ENCODE measurements at regions not wholly inside any gene's neighbourhood (a gene's known extent, or its start where the extent isn't known, plus 50 kb on each side); places are given as distances from the start of the nearest gene placed in this dataset.

DNA sequence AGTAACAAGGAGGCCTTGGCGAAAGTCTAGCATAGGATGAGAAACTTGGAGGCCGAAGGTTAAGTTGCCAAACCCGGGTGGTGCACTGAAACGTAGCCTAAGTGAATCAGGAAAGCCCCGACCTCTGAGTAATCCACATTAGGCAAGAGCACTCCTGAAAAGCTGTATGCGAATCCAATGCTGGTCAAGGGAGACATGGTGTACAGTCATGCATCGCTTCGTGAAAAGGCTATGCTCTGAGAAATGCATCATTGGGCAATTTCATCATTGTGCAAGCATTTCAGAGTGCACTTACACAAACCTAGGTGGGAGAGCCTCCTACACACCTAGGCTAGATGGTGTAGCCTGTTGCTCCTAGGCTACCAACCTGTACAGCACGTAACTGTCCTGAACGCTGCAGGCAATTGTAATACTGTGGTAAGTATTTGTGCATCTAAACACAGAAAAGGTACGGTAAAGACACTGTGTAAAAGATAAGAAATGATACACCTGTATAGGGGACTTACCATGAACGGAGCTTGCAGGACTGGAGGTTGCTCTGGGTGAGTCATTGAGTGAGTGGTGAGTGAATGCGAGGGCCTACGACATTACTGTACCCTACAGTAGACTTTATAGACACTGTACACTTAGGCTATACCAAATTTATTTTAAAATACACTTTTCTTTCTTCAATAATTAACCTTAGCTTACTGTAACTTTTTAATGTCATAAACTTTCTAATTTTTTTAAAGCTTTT, 222.5 kb downstream of the SHQ1 start:
- Histone ChIP-seq H3K36me3 (ENCODE audit: insufficient read depth) (no peaks in the 10 kb centered on the region), H3K9ac (no peak overlapping the region), H3K4me2 (no peak overlapping the region), H2AFZ (ENCODE audit: low read depth) (no peak overlapping the region), H3K4me1 (ENCODE audit: low read depth, poor library complexity, severe bottlenecking) (no peaks in the 10 kb centered on the region), H3K79me2 (ENCODE audit: insufficient read depth, low read depth) (no peaks in the 10 kb centered on the region), H3K4me3 (IDR thresholded peaks at IDR 0.05; ENCODE audit: insufficient read depth, low read depth, low read length) (no peak overlapping the region), H4K20me1 (ENCODE audit: insufficient read depth) (no peaks in the 10 kb centered on the region), H3K27ac (no peak overlapping the region), H3K27me3 (ENCODE audit: insufficient read depth, low read depth) (no peaks in the 10 kb centered on the region)
- TF ChIP-seq, protein P1, sequence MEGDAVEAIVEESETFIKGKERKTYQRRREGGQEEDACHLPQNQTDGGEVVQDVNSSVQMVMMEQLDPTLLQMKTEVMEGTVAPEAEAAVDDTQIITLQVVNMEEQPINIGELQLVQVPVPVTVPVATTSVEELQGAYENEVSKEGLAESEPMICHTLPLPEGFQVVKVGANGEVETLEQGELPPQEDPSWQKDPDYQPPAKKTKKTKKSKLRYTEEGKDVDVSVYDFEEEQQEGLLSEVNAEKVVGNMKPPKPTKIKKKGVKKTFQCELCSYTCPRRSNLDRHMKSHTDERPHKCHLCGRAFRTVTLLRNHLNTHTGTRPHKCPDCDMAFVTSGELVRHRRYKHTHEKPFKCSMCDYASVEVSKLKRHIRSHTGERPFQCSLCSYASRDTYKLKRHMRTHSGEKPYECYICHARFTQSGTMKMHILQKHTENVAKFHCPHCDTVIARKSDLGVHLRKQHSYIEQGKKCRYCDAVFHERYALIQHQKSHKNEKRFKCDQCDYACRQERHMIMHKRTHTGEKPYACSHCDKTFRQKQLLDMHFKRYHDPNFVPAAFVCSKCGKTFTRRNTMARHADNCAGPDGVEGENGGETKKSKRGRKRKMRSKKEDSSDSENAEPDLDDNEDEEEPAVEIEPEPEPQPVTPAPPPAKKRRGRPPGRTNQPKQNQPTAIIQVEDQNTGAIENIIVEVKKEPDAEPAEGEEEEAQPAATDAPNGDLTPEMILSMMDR (conservative IDR thresholded peaks at IDR 0.05; ENCODE audit: low read depth, low read length): no peak

DNA sequence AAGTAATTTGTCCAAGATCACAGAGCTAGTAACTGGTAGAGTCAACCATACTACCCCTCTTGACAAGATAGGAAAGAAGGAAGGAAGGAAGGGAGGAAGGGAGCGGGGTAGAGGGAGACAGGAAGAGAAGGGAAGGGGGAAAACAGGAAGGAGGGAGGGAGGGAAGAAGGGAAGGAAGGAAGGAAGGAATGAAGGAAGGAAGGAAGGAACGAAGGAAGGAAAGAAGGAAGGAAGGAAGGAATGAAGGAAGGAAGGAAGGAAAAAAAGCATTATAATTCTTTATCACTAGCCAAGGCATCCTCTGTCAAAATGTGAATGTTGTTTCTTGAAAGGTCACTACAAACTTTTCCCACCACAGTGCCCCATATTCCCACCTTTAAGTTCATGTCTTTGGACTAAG, 223.6 kb downstream of the SHQ1 start:
- H3K4me1 ChIP-seq (ENCODE audit: low read depth, poor library complexity, severe bottlenecking): no peaks in the 10 kb centered on the region
- no peak overlapping the region for H3K27ac ChIP-seq
- no peak overlapping the region for H3K9ac ChIP-seq
- TF ChIP-seq, protein P1 (conservative IDR thresholded peaks at IDR 0.05; ENCODE audit: low read depth, low read length): no peak
- no peaks in the 10 kb centered on the region for H3K36me3 ChIP-seq (ENCODE audit: insufficient read depth)
- no peaks in the 10 kb centered on the region for H3K27me3 ChIP-seq (ENCODE audit: insufficient read depth, low read depth)
- no peak overlapping the region for H3K4me3 ChIP-seq (IDR thresholded peaks at IDR 0.05; ENCODE audit: insufficient read depth, low read depth, low read length)
- no peaks in the 10 kb centered on the region for H3K79me2 ChIP-seq (ENCODE audit: insufficient read depth, low read depth)
- H3K4me2 ChIP-seq: no peak overlapping the region
- H2AFZ ChIP-seq (ENCODE audit: low read depth): no peak overlapping the region
- no peaks in the 10 kb centered on the region for H4K20me1 ChIP-seq (ENCODE audit: insufficient read depth)

DNA sequence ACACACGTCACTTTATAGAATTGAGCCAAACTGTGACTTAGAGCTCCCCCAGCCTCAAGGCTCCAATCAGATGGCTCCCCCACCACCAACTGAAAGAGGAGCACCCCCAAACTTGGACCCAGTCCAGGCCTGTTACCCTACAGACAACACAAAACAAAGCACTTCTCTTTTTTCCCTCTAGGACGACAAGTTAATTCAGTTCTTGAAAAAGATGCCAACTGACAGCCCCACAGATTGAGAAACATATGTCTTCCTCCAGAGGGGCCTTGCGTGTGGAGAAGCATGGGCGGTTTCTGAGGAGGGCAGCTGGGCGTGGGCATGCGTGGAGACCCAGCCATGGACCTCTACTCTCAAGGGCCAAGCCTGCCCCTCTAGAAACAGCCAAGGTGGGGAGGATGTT, 229.5 kb downstream of the SHQ1 start:
- no peak overlapping the region for H3K4me3 ChIP-seq (IDR thresholded peaks at IDR 0.05; ENCODE audit: insufficient read depth, low read depth, low read length)
- H3K27ac ChIP-seq: no peak overlapping the region
- H3K27me3 ChIP-seq (ENCODE audit: insufficient read depth, low read depth): no peaks in the 10 kb centered on the region
- no peaks in the 10 kb centered on the region for H3K79me2 ChIP-seq (ENCODE audit: insufficient read depth, low read depth)
- H3K36me3 ChIP-seq (ENCODE audit: insufficient read depth): no peaks in the 10 kb centered on the region
- H3K4me2 ChIP-seq: no peak overlapping the region
- H3K4me1 ChIP-seq (ENCODE audit: low read depth, poor library complexity, severe bottlenecking): no peaks in the 10 kb centered on the region
- no peaks in the 10 kb centered on the region for H4K20me1 ChIP-seq (ENCODE audit: insufficient read depth)
- TF ChIP-seq, protein P1 (conservative IDR thresholded peaks at IDR 0.05; ENCODE audit: low read depth, low read length): no peak
- no peak overlapping the region for H2AFZ ChIP-seq (ENCODE audit: low read depth)
- no peak overlapping the region for H3K9ac ChIP-seq

DNA sequence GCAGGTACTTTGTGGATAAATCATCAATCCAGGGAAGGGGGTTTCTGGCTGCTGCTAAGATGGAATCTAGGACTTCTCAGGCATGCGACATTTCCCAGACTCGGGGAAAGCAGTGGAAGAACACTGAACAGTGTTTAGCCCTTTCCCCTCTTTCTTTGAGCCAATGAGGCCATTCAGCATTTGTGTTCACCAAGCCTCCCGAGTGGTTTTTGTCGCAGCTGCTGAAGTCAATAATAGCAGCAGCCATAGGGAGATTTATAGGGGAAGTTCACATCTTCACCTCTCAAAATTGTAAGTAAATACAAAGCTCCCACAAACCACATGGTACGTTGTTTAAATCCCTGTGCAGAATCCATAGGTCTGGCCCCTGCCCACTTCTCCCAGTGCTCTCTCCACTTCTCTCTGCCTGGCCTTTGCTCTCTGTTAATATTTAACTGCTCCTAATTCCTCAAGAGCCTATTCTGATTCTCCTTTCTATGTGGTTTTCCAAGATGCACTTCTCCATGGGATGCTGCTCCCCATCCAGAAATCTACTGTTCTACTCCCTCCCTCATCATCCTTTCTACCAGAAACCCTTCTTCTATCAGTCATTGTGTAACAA, 230.7 kb downstream of the SHQ1 start:
- H3K27me3 ChIP-seq (ENCODE audit: insufficient read depth, low read depth): no peaks in the 10 kb centered on the region
- H3K4me1 ChIP-seq (ENCODE audit: low read depth, poor library complexity, severe bottlenecking): no peaks in the 10 kb centered on the region
- H3K79me2 ChIP-seq (ENCODE audit: insufficient read depth, low read depth): no peaks in the 10 kb centered on the region
- no peak overlapping the region for H2AFZ ChIP-seq (ENCODE audit: low read depth)
- TF ChIP-seq, protein P1 (conservative IDR thresholded peaks at IDR 0.05; ENCODE audit: low read depth, low read length): no peak
- H3K9ac ChIP-seq: no peak overlapping the region
- H3K4me3 ChIP-seq (IDR thresholded peaks at IDR 0.05; ENCODE audit: insufficient read depth, low read depth, low read length): no peak overlapping the region
- H3K36me3 ChIP-seq (ENCODE audit: insufficient read depth): no peaks in the 10 kb centered on the region
- no peak overlapping the region for H3K4me2 ChIP-seq
- no peaks in the 10 kb centered on the region for H4K20me1 ChIP-seq (ENCODE audit: insufficient read depth)
- no peak overlapping the region for H3K27ac ChIP-seq
